ENCODE measurements at regions not wholly inside any gene's neighbourhood (a gene's known extent, or its start where the extent isn't known, plus 50 kb on each side); places are given as distances from the start of the nearest gene placed in this dataset.

- Histone ChIP-seq H3K79me2 (replicated peaks; ENCODE audit: insufficient read depth, low read length) (no peaks in the 10 kb centered on the region), H3K36me3 (ENCODE audit: insufficient read depth, low read length) (no peaks in the 10 kb centered on the region), H3F3A (ENCODE audit: insufficient read depth, low read length, poor library complexity, severe bottlenecking) (no peaks in the 10 kb centered on the region), H3K4me3 (ENCODE audit: low read length) (no peak overlapping the region), H3K9me3 (ENCODE audit: low read length) (no peaks in the 10 kb centered on the region), H3K27ac (ENCODE audit: low read length) (no peak overlapping the region), H2AFZ (ENCODE audit: low read depth, low read length) (no peak overlapping the region), H4K20me1 (ENCODE audit: insufficient read depth) (no peaks in the 10 kb centered on the region), H3K27me3 (ENCODE audit: insufficient read depth, low read depth, low read length) (no peaks in the 10 kb centered on the region), H3K9ac (ENCODE audit: low read length) (no peak overlapping the region), H3K9me2 (ENCODE audit: insufficient read depth, low read length) (no peaks in the 10 kb centered on the region), H3K4me2 (ENCODE audit: low read length) (no peak overlapping the region)
- TF ChIP-seq POLR2AphosphoS5 (IDR thresholded peaks at IDR 0.05) = no peak
Measured at GRCh38 chr12:46112364-46112763, 122.0 kb upstream of the SCAF11 start.

- no peak overlapping the region for H3K9ac ChIP-seq (ENCODE audit: low read length)
- no peaks in the 10 kb centered on the region for H4K20me1 ChIP-seq (ENCODE audit: insufficient read depth)
- TF ChIP-seq RAD21 (conservative IDR thresholded peaks at IDR 0.05) (no peak), POLR2AphosphoS5 (IDR thresholded peaks at IDR 0.05) (no peak), CTCF (IDR thresholded peaks at IDR 0.05; ENCODE audit: poor library complexity, severe bottlenecking) (no peak), EZH2 (IDR thresholded peaks at IDR 0.05; ENCODE audit: borderline replicate concordance, insufficient read depth, low read length, poor library complexity, severe bottlenecking) (no peak), SMC3 (conservative IDR thresholded peaks at IDR 0.05; ENCODE audit: poor library complexity) (no peak), EP300 (conservative IDR thresholded peaks at IDR 0.05; ENCODE audit: poor library complexity, severe bottlenecking) (no peak), REST (IDR thresholded peaks at IDR 0.05; ENCODE audit: borderline replicate concordance) (no peak), MXI1 (conservative IDR thresholded peaks at IDR 0.05; ENCODE audit: poor library complexity, severe bottlenecking) (no peak), TAF1 (IDR thresholded peaks at IDR 0.05; ENCODE audit: low read depth) (no peak)
- H3K9me3 ChIP-seq (ENCODE audit: low read length) = no peaks in the 10 kb centered on the region
- no peaks in the 10 kb centered on the region for H3K27me3 ChIP-seq (ENCODE audit: insufficient read depth, low read depth, low read length)
- H3K9me2 ChIP-seq (ENCODE audit: insufficient read depth, low read length) = no peaks in the 10 kb centered on the region
- no peaks in the 10 kb centered on the region for H3K36me3 ChIP-seq (ENCODE audit: insufficient read depth, low read length)
- no peaks in the 10 kb centered on the region for H3F3A ChIP-seq (ENCODE audit: insufficient read depth, low read length, poor library complexity, severe bottlenecking)
- H3K4me3 ChIP-seq (ENCODE audit: low read length) = no peak overlapping the region
- H3K27ac ChIP-seq (ENCODE audit: low read length) = no peak overlapping the region
- H2AFZ ChIP-seq (ENCODE audit: low read depth, low read length) = no peak overlapping the region
- no peak overlapping the region for H3K4me2 ChIP-seq (ENCODE audit: low read length)
- H3K79me2 ChIP-seq (replicated peaks; ENCODE audit: insufficient read depth, low read length) = no peaks in the 10 kb centered on the region
Measured at GRCh38 chr12:46111715-46112114, 121.3 kb upstream of the SCAF11 start.
